A172 (cell line): ENCODE measurements at regions not wholly inside any gene's neighbourhood (a gene's known extent, or its start where the extent isn't known, plus 50 kb on each side); places are given as distances from the start of the nearest gene placed in this dataset.

Experiments
- DNase-seq: peaks from one replicate; pipeline ENCODE4 v3.0.0-alpha.2; 2015; ENCODE audit warnings: low spot score

DNA sequence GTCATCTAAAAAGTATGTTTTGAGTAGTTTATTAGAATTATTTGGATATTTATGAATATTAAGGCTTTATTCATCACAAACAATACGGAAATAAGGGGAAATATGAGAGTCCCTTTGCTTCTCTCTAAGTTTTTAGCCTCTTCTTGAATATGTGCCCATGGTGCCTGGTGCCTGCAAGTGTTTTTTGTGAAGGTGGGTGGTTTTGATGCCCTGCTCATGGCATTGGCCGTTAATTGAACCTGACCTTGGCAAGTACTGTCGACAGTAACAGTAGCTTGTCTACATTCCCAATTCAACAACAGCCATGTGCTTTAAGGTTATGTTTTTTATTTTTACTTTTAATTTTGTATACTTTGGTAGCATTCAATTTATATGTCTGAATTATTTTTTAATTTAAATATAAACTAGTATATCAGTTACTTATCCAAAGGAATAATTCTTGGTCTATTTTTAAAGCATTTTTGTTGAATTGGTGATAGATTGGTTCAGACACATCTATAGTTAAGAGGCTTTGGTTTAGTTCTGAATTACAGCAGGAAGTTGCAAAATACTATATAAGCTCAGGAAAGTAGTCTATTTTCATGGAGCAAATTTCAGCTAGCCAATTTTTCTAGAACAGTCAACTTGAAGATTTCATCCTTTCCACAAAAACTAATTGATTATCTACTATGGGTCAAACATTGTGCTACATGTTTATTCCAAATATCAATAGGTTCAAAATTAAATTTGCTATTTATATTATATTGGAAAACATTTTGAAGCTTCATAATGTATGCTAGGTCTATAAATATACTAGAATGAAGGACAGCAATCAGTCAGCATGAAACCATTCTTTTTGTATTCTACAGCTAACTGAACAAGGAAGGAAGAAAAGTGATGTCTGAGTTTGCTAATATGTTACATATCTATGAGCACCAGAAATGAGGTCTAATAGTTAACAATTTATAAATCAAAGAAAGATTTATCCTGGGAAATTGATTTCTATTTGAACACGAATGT lies 184.4 kb downstream of the MRPL39 start:
- DNase-seq = no peak

DNA sequence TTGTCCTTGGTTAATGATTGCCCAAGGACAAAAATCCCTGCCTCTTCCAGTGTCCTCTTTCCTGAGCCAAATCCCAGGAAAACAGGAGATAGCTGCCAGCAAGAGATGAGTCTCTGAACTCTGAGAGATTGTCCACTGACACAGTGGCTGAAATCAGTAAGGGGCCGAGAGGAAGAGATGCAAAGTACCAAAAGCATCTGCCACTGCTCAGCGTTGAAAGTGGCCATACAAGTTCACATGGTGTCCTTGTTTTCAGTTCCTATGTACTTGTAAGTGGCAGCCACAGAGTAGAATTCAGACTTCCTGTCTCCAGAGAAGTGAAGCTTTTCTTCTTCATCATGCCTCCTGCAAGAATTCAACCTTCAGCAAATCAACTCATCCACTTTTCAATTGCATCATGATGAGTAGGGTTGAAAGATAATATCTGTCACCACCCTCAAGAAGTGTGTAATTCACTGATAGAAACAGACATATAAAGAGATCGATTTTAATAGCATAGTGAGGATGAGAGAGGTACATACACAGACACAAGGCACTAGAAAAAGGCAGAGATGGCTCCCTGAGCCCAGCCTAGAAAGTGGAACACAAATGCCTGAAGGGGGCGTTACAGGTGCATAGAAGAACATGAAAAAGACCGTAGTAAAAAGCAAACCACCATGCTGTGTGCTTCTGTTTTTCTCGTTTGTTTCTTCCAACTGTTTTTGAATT lies 185.8 kb downstream of the MRPL39 start:
- peak; percentile 56 for DNase-seq

DNA sequence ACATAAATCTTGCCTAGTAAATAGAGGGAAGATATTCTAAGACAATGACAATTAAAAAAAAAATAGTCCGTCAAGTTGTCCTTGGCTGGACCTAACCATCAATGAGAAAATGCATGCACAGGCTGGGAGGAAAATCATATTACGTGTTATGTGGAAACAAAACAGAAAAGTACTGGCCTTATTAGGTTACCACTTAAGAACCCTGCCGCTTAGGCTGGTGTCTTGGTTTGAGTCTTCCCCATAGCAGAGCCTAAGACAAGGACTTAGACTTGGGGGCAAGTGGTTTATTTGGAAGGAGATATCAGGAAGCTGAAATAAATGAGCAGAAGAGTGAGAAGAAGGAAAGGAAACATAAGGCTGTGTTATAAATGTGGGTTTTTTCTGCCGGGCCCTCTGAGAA lies 186.4 kb downstream of the MRPL39 start:
- no peak for DNase-seq

DNA sequence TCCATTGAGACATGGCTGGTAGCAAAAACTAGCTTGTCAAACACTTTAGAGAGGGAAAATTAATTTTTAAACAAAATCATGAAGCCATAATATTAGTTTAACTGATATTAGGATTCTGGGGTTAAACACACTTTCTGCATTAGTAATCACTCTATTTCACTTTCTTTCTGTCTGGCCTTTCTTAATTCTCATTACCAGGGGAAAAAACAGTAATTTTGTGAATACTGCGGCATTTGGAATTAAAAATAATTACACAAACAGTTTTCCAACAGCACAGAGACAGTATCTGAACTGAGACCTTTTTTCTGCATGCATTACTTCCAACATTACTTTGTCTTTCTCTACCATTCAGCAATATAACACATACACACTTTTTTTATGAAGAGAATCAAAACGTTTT lies 190.6 kb downstream of the MRPL39 start:
- no peak for DNase-seq

DNA sequence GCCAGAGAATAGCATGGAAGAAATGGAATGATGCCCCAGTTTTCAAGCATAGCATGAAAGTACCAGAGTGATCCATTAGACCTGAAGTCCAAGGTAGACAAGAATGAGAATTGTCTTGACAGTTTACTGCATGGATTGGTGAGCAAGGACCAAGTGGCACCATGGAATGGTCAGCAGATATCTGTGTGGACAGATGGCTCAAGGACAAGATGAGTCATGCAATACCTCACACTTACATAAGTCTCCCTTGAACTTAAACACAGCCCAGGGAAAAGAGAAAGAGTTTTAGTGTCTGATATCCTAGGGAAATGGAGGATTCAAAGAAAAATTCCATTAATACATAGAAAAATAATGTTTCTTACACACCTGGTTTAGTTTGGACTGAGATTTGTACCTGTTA lies 195.2 kb downstream of the MRPL39 start:
- peak; percentile 23 for DNase-seq

DNA sequence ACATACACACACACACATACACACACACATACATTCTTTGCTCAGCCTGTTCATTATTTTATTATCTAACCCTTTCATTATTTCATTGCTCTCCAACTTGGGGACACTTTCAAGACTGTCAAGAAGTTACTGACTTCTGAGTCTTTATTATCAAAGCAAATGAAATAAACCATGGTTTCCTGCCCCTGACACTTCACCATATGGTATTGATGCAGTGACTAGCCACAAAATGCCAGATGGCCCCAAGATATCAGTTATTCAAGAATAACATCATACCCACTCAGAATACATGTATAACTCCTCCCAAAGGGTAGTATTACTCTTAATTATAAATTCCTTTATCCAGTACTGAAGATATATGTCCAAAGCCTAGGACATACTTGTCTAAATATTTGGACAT lies 197.3 kb downstream of the MRPL39 start:
- DNase-seq = no peak

DNA sequence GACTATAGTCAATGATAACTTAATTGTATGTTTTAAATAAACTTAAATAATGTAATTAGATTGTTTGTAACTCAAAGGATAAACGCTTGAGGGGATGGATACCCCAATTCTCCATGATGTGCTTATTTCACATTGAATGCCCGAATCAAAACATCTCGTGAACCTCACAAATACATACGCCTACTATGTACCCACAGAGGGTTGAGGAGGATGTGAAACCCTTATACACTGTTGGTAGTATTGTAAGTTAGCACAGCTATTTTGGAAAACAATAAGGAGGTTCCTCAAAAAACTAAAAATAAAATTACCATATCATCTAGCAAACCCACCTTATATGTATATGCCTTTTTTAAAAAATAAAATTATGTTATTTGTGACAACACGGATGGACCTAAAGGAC lies 198.6 kb downstream of the MRPL39 start:
- no peak for DNase-seq

DNA sequence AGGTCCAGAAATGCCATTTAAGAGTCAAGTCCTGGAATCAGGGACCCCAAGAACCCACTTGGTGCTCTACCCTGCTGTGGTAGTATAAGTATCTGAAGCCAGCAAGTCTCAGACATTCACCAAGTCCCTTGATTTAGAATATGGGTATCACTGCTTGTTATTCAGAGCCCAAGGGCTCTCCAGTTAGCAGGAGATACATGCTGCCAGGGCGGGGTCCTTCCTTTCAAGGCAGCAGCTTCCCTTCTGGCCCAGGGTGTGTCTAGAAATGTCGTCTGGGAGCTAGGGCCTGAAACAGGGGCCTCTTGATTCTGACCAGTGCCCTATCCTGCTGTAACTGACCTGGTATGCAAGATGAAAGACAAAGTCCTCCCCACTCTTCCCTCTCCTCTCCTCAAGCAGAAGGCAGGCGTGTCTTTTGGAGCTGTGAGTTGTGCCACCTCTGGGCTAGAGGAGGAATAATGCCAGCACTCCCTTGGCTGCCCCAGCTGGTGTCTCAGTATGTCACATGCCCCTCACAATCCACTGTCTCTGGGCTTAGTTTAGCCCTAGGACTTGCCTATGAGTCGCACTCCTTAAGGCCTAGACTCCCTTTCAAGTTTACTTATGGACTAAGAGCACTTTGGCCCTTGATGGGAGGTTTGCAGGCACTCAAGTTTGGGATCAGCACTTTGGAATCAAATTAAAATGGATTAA lies 200.2 kb downstream of the MRPL39 start:
- no peak for DNase-seq

DNA sequence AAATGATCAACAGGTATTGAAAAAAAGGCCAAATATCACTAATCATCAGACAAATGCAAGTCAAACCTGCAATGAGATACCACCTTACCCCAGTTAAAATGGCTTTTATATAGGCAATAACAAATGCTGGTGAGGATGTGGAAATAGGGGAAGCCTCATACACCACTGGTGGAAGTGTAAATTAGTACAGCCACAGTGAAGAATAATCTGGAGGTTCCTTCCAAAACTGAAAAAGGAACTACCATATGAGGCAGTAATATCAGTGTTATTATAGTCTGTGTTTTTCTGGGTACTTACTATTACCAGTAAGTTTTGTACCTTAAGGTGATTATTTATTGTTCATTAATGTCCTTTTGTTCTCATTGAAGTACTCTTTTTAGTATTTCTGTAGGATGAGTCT lies 201.3 kb downstream of the MRPL39 start:
- no peak for DNase-seq

DNA sequence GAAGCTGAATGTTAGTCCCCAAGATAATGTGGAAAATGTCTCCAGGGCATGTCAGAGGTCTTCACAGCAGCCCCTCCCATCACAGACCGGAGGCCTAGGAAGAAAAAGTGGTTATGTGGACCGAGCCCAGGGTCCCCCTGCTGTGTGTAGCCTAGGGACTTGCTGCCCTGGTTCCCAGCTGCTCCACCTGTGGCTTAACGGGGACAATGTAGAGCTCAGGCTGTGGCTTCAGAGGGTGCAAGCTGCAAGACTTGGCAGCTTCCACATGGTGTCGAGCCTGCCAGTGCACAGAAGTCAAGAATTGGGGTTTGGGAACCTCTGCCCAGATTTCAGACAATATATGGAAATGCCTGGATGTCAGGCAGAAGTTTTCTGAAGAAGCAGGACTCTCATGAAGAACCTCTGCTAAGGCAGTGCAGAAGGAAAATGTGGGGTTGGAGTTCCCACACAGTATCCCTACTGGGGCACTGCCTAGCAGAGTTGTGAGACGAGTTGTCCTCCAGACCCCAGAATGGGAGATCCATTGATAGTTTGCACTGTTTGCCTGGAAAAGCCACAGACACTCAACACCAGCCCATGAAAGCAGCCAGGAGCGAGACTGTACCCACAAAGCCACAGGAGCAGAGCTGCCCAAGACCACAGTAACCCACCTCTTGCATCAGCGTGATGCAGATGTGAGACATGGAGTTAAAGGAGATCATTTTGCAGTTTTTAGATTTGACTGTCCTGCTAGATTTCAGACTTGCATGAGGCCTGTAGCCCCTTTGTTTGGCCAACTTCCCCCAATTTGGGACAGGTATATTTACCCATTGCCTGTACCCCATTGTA lies 204.9 kb downstream of the MRPL39 start:
- DNase-seq = no peak

DNA sequence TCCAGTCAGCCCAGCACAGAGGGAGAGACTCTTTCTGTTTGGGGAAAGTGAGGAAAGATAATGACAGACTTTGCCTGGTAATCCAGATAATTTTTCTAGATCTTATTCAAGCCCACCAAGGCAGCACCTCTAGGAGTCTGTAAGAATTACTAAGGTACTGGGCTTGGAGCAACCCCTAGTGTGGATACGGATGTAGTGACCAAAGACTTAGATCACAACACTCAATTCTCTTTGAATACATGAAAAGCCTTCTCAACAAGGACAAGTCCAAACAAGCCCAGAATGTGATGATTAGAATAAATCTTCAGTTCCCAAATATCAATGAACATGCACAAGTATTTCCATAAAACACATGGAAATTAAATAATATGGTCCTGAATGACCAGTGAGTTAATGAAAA lies 206.9 kb downstream of the MRPL39 start:
- no peak for DNase-seq

DNA sequence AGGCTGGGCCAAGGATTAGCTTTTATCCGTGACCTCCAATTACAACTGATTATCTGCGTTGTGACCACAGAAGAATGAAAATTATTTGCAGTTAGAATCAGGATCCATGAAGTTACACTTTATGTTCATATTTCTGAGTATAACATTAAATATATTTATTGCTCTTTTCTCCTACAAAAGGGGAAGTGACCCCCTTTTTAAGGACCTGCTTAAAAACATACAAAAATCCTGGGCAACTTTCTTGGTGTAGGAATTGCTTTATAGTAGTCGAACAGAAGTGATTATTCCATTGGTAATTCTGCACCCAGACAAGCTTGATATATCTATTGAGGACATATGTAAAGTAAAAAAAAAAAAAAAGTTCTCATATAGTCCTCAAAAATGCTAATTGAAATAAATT lies 208.7 kb downstream of the MRPL39 start:
- DNase-seq = no peak

DNA sequence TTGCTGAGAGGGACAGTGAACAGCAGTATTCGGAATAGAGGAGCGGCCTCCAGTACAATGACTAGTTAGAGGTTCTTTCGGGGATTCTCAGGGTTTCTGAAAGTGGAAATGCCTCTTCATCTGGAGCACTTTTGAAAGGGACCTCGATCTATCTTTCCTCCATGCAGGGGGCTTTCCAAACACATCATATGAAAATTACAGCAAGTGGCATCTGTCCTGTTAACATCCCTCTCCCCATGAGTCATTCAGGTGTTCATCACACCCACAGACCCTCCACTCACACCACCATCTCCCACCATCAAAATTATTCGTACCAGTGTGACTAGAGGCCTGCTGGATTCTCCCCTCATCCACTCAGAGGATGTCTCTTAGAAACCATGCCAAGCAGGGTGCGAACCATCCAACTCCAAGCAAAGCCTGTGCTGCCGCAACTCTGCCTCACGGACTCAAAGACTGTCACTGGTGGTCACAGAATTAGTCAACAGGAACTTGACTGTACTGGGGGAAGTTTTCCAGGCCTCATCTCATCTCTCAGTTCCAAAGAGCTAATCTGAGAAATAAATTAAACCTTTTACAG lies 211.1 kb downstream of the MRPL39 start:
- DNase-seq = no peak

DNA sequence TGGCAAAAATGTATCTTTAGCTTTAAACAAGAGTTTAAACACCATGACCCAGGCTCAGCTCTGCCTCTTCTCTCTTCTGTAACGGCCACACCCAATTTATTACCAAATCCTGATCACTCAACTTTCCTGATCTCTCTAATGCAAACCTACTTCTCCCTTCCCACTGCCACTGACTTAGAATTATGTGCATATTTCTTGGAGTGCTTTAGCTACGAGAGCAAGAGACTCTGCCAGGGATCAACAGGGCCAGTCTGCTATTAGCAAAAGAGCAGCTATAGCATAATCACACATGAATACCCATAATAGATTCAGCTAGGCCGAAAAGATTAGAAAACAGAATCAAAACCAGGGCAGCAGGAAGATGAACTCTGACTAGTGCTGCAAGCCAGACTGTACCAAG lies 215.5 kb downstream of the MRPL39 start:
- DNase-seq = no peak

DNA sequence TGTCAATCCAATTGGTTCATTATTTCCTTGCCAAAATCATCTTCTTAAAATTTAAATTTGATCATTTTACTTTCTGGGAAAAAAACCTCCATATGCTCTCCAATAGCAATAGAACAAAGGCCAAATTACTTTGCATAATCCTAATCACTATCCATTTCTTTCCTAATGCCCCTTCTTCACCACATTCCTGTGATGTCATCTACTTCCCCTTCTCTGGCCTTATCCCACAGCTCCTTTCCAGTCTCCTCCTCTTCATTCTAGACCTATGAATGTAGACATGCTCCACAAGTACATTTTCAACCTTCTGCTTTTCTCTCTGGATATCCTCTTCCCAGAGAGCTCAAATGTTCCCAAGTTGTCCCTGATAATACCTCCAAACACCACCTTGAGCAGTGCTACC lies 216.6 kb downstream of the MRPL39 start:
- no peak for DNase-seq

DNA sequence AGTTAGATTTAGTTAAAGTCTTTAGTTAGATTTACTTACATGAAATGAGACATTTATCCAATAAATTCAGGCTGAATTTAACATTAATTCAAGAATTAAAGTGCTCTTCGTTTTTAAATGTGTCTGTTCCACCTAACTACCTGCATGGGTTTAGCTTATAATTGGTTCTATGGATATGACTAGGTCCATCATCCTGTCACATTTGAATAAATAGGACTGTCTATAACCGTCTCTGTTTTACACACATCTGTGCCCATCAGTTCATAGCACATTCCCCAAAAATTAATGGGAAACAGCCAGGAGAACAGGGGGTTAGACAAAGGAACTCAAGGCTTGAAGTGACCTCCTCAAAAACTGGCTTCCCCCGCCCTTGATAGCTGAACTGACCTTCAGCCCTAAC lies 219.6 kb downstream of the MRPL39 start:
- DNase-seq = no peak

DNA sequence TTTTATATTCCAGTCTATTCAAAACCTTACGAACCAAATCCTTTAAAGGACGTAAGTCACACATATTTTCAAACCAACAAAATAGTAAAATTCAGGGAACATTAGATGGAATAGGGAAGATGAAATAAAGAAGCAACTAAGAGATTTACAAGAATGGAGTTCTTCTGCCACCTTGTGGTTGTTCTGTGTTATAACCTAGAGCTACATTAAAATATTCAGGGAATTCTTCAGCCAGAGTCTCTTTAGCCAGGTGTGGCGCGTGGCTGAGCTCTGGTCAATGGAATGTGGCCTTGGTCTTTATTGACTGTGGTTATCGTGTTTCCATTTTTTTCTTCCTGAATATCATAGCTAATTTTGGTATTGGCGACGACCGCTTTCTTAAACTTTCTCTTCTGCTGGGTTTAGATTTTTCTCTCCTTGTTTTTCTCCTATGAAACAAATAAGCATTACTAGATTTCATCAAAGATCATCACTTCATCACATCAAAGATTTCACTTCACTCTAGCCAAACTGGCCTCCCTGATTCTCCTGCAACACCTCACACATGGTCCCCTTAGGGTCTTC lies 221.3 kb downstream of the MRPL39 start:
- peak; percentile 92 for DNase-seq

DNA sequence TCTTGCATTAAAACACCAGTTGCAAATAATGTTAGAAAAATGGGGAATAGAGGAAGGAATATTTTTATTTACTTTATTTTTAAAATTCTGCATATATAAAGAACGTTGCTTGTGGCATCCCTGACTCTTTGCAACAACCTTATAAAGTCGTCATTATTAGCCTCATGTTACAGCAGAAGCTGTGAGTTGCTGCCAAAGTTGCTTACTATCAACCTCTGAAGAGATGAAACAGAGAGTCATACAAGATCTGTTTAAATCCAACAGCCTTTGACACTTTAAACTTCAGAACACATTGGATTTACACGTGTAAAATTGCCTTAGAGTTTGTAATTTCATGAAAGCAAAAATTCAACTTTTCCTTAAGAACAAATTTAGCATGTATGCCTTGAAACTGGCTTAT lies 221.9 kb downstream of the MRPL39 start:
- DNase-seq = no peak

DNA sequence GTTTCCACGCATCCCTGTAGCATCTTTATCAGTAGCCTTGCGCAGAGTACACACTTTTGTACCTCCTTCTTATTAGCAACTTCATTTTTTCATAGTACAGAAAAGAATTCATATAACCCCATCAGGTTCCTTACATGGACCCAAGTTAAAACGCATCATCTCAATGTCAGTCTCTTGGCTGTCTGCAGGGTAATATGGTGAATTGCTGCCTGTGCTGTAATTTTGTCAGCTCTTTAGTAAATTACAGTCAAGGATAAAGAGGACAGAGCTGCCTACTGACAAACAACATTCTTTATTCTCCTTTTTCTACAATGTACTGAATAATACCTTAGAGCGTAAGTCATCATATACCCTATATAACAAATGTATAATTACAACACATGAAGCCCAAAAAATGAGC lies 222.5 kb downstream of the MRPL39 start:
- DNase-seq = no peak

DNA sequence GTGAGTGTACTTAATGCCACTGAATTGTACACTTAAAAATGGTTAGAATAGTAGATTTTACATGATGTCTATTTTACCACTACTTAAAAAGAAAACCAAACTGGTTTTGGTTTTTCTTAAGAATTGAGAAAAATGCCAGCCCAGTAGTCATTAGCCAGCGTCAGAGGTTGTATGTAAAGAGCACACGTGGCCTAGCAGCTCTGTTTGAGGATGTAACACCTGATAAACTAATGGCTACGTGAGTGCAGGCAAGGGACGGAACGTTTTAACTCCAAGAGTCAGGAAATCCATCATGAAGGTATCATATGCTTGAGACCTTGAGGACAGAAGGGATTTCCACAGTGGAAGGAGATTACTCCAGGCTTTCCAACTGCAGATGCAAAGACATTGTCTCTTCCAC lies 223.7 kb downstream of the MRPL39 start:
- DNase-seq = no peak

DNA sequence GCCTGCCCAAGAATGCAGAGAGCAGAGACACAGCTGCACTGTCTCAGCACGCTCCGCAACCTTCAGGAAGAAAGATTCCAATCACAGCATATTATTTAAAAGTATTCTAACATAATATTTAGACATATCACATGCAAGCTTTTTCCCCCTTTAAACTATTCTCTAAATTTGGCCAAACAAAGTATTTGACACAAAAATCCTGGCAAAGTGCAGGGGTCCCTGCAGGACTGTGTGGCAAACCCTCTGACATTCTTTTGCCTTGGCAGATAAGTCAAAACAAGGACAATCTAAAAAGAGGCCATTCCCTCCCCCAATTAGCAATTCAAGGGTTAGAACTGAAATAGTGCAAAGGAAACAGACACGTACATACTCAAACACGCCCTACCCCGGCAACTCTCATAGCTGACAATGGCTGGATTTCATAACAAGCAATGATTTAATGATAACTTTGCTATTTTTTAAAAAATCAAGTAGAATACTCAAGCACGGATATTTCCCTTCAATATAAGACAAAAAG lies 225.3 kb downstream of the MRPL39 start:
- no peak for DNase-seq
